HepG2 (cell line): ENCODE measurements at regions not wholly inside any gene's neighbourhood (a gene's known extent, or its start where the extent isn't known, plus 50 kb on each side); places are given as distances from the start of the nearest gene placed in this dataset.

ENCODE experiments used
- NR3C1 ChIP-seq: sonication (generic); formaldehyde crosslinking; IDR thresholded peaks from 2 replicates; pipeline ENCODE4 v1.4.0; 2020; ENCODE audit warnings: missing genetic modification reagents
- PHB2 ChIP-seq: fragments of 450-650 bp; IDR thresholded peaks from 2 replicates; pipeline ENCODE4 v1.6.1; 2018; ENCODE audit not compliant: partially characterized antibody
- ZNF225 ChIP-seq: sonication (generic); formaldehyde crosslinking; IDR thresholded peaks from 2 replicates; pipeline ENCODE4 v1.4.0; 2020; ENCODE audit warnings: mild to moderate bottlenecking, missing genetic modification reagents
- TF ChIP-seq, protein P1 (sequence below): sonication (generic); formaldehyde crosslinking; IDR thresholded peaks from 2 replicates; pipeline ENCODE4 v1.8.1; 2023; ENCODE audit warnings: missing genetic modification reagents, inconsistent platforms, borderline replicate concordance
- TF ChIP-seq, protein P2 (sequence below): sonication (generic); formaldehyde crosslinking; IDR thresholded peaks from 2 replicates; pipeline ENCODE4 v1.5.1; 2020; ENCODE audit warnings: mild to moderate bottlenecking, missing genetic modification reagents, borderline replicate concordance

DNA sequence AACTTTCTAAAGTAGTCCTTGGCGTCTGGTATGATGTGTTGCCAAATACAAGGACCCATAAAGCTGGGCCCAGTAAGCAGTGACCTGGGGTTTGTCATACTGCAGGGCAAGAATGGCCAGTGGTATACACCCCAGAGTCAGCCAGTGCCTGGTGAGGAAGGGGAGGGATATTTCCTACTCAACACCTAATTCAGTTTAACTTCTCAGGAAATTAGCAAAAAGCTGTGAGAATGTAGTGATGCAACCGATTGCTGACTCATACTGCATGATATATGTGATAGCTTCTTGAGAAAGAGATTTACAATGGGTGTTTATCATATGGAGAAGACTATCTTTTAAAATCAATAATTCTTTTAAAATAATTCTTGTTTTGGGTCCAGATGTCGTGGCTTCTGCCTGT, 889.3 kb upstream of the CELF2 start:
- no peak for TF ChIP-seq NR3C1
- no peak for TF ChIP-seq PHB2
- TF ChIP-seq, protein P1, sequence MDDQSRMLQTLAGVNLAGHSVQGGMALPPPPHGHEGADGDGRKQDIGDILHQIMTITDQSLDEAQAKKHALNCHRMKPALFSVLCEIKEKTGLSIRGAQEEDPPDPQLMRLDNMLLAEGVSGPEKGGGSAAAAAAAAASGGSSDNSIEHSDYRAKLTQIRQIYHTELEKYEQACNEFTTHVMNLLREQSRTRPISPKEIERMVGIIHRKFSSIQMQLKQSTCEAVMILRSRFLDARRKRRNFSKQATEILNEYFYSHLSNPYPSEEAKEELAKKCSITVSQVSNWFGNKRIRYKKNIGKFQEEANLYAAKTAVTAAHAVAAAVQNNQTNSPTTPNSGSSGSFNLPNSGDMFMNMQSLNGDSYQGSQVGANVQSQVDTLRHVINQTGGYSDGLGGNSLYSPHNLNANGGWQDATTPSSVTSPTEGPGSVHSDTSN = no peak
- TF ChIP-seq ZNF225 (CRISPR knock-in tag) = no peak
- TF ChIP-seq, protein P2, sequence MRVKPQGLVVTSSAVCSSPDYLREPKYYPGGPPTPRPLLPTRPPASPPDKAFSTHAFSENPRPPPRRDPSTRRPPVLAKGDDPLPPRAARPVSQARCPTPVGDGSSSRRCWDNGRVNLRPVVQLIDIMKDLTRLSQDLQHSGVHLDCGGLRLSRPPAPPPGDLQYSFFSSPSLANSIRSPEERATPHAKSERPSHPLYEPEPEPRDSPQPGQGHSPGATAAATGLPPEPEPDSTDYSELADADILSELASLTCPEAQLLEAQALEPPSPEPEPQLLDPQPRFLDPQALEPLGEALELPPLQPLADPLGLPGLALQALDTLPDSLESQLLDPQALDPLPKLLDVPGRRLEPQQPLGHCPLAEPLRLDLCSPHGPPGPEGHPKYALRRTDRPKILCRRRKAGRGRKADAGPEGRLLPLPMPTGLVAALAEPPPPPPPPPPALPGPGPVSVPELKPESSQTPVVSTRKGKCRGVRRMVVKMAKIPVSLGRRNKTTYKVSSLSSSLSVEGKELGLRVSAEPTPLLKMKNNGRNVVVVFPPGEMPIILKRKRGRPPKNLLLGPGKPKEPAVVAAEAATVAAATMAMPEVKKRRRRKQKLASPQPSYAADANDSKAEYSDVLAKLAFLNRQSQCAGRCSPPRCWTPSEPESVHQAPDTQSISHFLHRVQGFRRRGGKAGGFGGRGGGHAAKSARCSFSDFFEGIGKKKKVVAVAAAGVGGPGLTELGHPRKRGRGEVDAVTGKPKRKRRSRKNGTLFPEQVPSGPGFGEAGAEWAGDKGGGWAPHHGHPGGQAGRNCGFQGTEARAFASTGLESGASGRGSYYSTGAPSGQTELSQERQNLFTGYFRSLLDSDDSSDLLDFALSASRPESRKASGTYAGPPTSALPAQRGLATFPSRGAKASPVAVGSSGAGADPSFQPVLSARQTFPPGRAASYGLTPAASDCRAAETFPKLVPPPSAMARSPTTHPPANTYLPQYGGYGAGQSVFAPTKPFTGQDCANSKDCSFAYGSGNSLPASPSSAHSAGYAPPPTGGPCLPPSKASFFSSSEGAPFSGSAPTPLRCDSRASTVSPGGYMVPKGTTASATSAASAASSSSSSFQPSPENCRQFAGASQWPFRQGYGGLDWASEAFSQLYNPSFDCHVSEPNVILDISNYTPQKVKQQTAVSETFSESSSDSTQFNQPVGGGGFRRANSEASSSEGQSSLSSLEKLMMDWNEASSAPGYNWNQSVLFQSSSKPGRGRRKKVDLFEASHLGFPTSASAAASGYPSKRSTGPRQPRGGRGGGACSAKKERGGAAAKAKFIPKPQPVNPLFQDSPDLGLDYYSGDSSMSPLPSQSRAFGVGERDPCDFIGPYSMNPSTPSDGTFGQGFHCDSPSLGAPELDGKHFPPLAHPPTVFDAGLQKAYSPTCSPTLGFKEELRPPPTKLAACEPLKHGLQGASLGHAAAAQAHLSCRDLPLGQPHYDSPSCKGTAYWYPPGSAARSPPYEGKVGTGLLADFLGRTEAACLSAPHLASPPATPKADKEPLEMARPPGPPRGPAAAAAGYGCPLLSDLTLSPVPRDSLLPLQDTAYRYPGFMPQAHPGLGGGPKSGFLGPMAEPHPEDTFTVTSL (CRISPR knock-in tag) = no peak
